H9 (cell line): ENCODE measurements at regions not wholly inside any gene's neighbourhood (a gene's known extent, or its start where the extent isn't known, plus 50 kb on each side); places are given as distances from the start of the nearest gene placed in this dataset.

Source experiments
- DNase-seq: peaks from one replicate; pipeline ENCODE4 v3.0.0-alpha.2; 2017
- H2AFZ ChIP-seq: one replicate; pipeline ENCODE4 v1.6.1; 2013; ENCODE audit warnings: mild to moderate bottlenecking, low read length, control low read depth, moderate library complexity
- H2AK5ac ChIP-seq: 2 replicates; pipeline ENCODE4 v1.6.1; 2013; ENCODE audit warnings: low read length, control low read depth, mixed read lengths; ENCODE audit not compliant: insufficient read length
- H2BK120ac ChIP-seq: one replicate; pipeline ENCODE4 v1.6.1; 2013; ENCODE audit warnings: low read depth, mild to moderate bottlenecking, low read length, control low read depth, inconsistent platforms; ENCODE audit not compliant: poor library complexity, severe bottlenecking
- H2BK12ac ChIP-seq: 2 replicates; pipeline ENCODE4 v1.6.1; 2013; ENCODE audit warnings: low read length, control low read depth, mixed read lengths, low read depth; ENCODE audit not compliant: insufficient read length
- H2BK15ac ChIP-seq: 2 replicates; pipeline ENCODE4 v1.6.1; 2013; ENCODE audit warnings: low read depth, low read length, control low read depth
- H2BK20ac ChIP-seq: one replicate; pipeline ENCODE4 v1.6.1; 2013; ENCODE audit warnings: low read depth, mild to moderate bottlenecking, low read length, control low read depth, inconsistent platforms; ENCODE audit not compliant: poor library complexity, severe bottlenecking
- H2BK5ac ChIP-seq: 2 replicates; pipeline ENCODE4 v1.6.1; 2013; ENCODE audit warnings: low read length, control low read depth, mixed read lengths; ENCODE audit not compliant: insufficient read length
- H3K14ac ChIP-seq: 2 replicates; pipeline ENCODE4 v1.6.1; 2013; ENCODE audit warnings: low read length, control low read depth; ENCODE audit not compliant: insufficient read depth
- H3K18ac ChIP-seq: 2 replicates; pipeline ENCODE4 v1.6.1; 2013; ENCODE audit warnings: low read depth, mild to moderate bottlenecking, mixed read lengths, low read length, control low read depth; ENCODE audit not compliant: insufficient read length
- H3K23ac ChIP-seq: 2 replicates; pipeline ENCODE4 v1.6.1; 2013; ENCODE audit warnings: low read length, control low read depth, mixed read lengths, low read depth; ENCODE audit not compliant: insufficient read length
- H3K23me2 ChIP-seq: 2 replicates; pipeline ENCODE4 v1.6.1; 2013; ENCODE audit warnings: low read depth, mild to moderate bottlenecking, mixed read lengths, low read length, control low read depth; ENCODE audit not compliant: insufficient read length, poor library complexity, severe bottlenecking
- H3K27ac ChIP-seq: 2 replicates; pipeline ENCODE4 v1.5.1; 2013; ENCODE audit warnings: low read length, control low read depth, mixed read lengths, low read depth; ENCODE audit not compliant: insufficient read length
- H3K27me3 ChIP-seq: 2 replicates; pipeline ENCODE4 v1.6.1; 2013; ENCODE audit warnings: low read length, control low read depth, inconsistent platforms; ENCODE audit not compliant: insufficient read depth
- H3K4ac ChIP-seq: 2 replicates; pipeline ENCODE4 v1.6.1; 2013; ENCODE audit warnings: low read depth, mild to moderate bottlenecking, control low read depth, inconsistent platforms, low read length, moderate library complexity
- H3K4me1 ChIP-seq: 2 replicates; pipeline ENCODE4 v1.6.1; 2013; ENCODE audit warnings: low read length, control low read depth, inconsistent platforms; ENCODE audit not compliant: insufficient read depth
- H3K4me2 ChIP-seq: 2 replicates; pipeline ENCODE4 v1.6.1; 2013; ENCODE audit warnings: low read length, control low read depth, mixed read lengths; ENCODE audit not compliant: insufficient read length, insufficient read depth
- H3K56ac ChIP-seq: 2 replicates; pipeline ENCODE4 v1.6.1; 2013; ENCODE audit warnings: low read depth, mild to moderate bottlenecking, mixed read lengths, low read length, control low read depth; ENCODE audit not compliant: insufficient read length
- H3K79me1 ChIP-seq: 2 replicates; pipeline ENCODE4 v1.6.1; 2013; ENCODE audit warnings: low read depth, mild to moderate bottlenecking, moderate library complexity, low read length, control low read depth, inconsistent platforms; ENCODE audit not compliant: insufficient read depth, poor library complexity, severe bottlenecking
- H3K79me2 ChIP-seq: 2 replicates; pipeline ENCODE4 v1.6.1; 2013; ENCODE audit warnings: low read length, control low read depth, inconsistent platforms; ENCODE audit not compliant: insufficient read depth
- H3K9ac ChIP-seq: 2 replicates; pipeline ENCODE4 v1.6.1; 2013; ENCODE audit warnings: low read length, control low read depth, mixed read lengths; ENCODE audit not compliant: insufficient read length; ENCODE audit errors: extremely low read depth
- H3K9me3 ChIP-seq: one replicate; pipeline ENCODE4 v1.6.1; 2013; ENCODE audit warnings: low read depth, low read length, inconsistent platforms; ENCODE audit not compliant: control insufficient read depth
- H3T11ph ChIP-seq: one replicate; pipeline ENCODE4 v1.6.1; 2013; ENCODE audit warnings: mild to moderate bottlenecking, low read length, control low read depth, inconsistent platforms
- H4K20me1 ChIP-seq: one replicate; pipeline ENCODE4 v1.6.1; 2013; ENCODE audit not compliant: control insufficient read depth, insufficient read length, insufficient read depth
- H4K5ac ChIP-seq: 2 replicates; pipeline ENCODE4 v1.6.1; 2013; ENCODE audit warnings: low read depth, mild to moderate bottlenecking, mixed read lengths, low read length, control low read depth; ENCODE audit not compliant: insufficient read length
- H4K8ac ChIP-seq: replicated peaks from 2 replicates; pipeline ENCODE4 v1.6.1; 2013; ENCODE audit warnings: low read length, control low read depth, mixed read lengths, low read depth; ENCODE audit not compliant: insufficient read length
- H4K91ac ChIP-seq: 2 replicates; pipeline ENCODE4 v1.6.1; 2013; ENCODE audit warnings: low read depth, mild to moderate bottlenecking, moderate library complexity, mixed read lengths, low read length, control low read depth; ENCODE audit not compliant: insufficient read length
- H3K27ac Mint-ChIP-seq, 3 experiments: 2 replicates in 2 of 3; 3 replicates in 1 of 3; pipeline ENCODE4 v1.8.0; 2020 to 2021; ENCODE audit warnings: mixed read lengths in 3 of 3, mild to moderate bottlenecking in 1 of 3, moderate library complexity in 1 of 3
- H3K27me3 Mint-ChIP-seq: 2 replicates; pipeline ENCODE4 v1.8.0; 2021; ENCODE audit warnings: low read depth, mild to moderate bottlenecking, moderate library complexity, mixed read lengths
- H3K36me3 Mint-ChIP-seq, 3 experiments: 2 replicates in 2 of 3; 3 replicates in 1 of 3; pipeline ENCODE4 v1.8.0; 2020 to 2021; ENCODE audit warnings: low read depth in 3 of 3, mixed read lengths in 3 of 3; ENCODE audit not compliant: insufficient read depth in 1 of 3
- H3K4me1 Mint-ChIP-seq, 2 experiments: 2 replicates each; pipeline ENCODE4 v1.8.0; 2020; ENCODE audit warnings: mixed read lengths in 2 of 2
- H3K4me3 Mint-ChIP-seq, 2 experiments: 2 replicates in 1 of 2; 3 replicates in 1 of 2; pipeline ENCODE4 v1.8.0; 2020 to 2021; ENCODE audit warnings: mild to moderate bottlenecking in 2 of 2, mixed read lengths in 2 of 2, moderate library complexity in 1 of 2
- H3K9me3 Mint-ChIP-seq, 2 experiments: 2 replicates in 1 of 2; 3 replicates in 1 of 2; pipeline ENCODE4 v1.8.0; 2020; ENCODE audit warnings: mild to moderate bottlenecking in 2 of 2, mixed read lengths in 2 of 2, moderate library complexity in 1 of 2
- WGBS: extraction: QIAGEN DNeasy Blood & Tissue Kit; methylation state at CpG from one replicate; pipeline ENCODE4 v1.1.7; 2013; ENCODE audit warnings: missing lambda C conversion rate, low lambda C conversion rate, mixed read lengths; ENCODE audit not compliant: insufficient read length; ENCODE audit errors: extremely low coverage; 5-methylcytosine and 5-hydroxymethylcytosine counted together
- TF ChIP-seq, protein P1 (sequence below): fragments of 200-600 bp; sonication (generic); conservative IDR thresholded peaks from 3 replicates; pipeline ENCODE4 v1.8.0; 2021; ENCODE audit warnings: antibody characterized with exemption, mild to moderate bottlenecking

DNA sequence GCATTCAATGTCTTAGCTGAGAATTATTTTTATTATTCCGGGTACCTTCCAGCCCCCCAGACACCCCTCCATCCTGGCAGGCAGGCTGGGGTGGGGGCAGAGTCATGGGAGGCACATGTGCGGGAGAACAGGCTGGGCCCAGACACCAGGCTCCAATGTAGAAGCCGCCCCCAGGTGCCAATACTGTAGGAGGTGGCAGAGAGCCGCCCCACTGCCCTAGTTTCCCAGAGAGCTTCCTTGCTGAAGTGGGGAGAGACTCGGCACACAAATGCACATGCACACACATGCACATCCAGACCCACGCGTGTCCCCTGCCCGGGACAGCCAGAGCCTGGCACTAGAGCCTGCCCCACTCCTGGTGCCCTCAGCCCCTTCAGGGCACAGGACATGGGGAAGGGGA, 98.4 kb upstream of the LINGO1 start:
- no peak overlapping the region for H4K91ac ChIP-seq

More for the DNA sequence above, 98.4 kb upstream of the LINGO1 start:
- H3K36me3 Mint-ChIP-seq: no peaks in the 10 kb centered on the region
- no CpG with 5 or more reads among the region's 8 CpGs for WGBS
- Histone ChIP-seq H3K4me2 (no peak overlapping the region), H3K27me3 (no peaks in the 10 kb centered on the region), H3K27ac (no peak overlapping the region), H3K23ac (no peak overlapping the region), H3K23me2 (no peaks in the 10 kb centered on the region), H3K14ac (no peak overlapping the region), H4K8ac (no peak overlapping the region), H2AK5ac (no peak overlapping the region), H3K56ac (no peak overlapping the region), H3K79me2 (no peaks in the 10 kb centered on the region), H3T11ph (no peak overlapping the region), H3K4ac (no peak overlapping the region), H3K79me1 (no peaks in the 10 kb centered on the region), H4K5ac (no peak overlapping the region), H2BK5ac (no peak overlapping the region), H3K9me3 (no peaks in the 10 kb centered on the region), H2BK20ac (no peak overlapping the region), H2AFZ (no peak overlapping the region), H2BK120ac (no peak overlapping the region), H2BK15ac (no peak overlapping the region), H4K20me1 (no peaks in the 10 kb centered on the region), H3K4me1 (peaks cover 2% of the 10 kb centered on the region; the same call in 1 of the 2 replicates), H3K9ac (no peak overlapping the region), H2BK12ac (no peak overlapping the region), H3K18ac (no peak overlapping the region)
- H3K4me3 Mint-ChIP-seq: no peak overlapping the region
- TF ChIP-seq, protein P1, sequence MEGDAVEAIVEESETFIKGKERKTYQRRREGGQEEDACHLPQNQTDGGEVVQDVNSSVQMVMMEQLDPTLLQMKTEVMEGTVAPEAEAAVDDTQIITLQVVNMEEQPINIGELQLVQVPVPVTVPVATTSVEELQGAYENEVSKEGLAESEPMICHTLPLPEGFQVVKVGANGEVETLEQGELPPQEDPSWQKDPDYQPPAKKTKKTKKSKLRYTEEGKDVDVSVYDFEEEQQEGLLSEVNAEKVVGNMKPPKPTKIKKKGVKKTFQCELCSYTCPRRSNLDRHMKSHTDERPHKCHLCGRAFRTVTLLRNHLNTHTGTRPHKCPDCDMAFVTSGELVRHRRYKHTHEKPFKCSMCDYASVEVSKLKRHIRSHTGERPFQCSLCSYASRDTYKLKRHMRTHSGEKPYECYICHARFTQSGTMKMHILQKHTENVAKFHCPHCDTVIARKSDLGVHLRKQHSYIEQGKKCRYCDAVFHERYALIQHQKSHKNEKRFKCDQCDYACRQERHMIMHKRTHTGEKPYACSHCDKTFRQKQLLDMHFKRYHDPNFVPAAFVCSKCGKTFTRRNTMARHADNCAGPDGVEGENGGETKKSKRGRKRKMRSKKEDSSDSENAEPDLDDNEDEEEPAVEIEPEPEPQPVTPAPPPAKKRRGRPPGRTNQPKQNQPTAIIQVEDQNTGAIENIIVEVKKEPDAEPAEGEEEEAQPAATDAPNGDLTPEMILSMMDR: no peak
- no peak overlapping the region for H3K27ac Mint-ChIP-seq
- H3K27me3 Mint-ChIP-seq: peaks cover 10% of the 10 kb centered on the region
- no peak for DNase-seq
- peaks cover 2 to 20% of the 10 kb centered on the region in 2 experiments; a peak in 3 of 4 replicates for H3K4me1 Mint-ChIP-seq
- no peaks in the 10 kb centered on the region for H3K9me3 Mint-ChIP-seq
